TTC549 (cell line): ENCODE measurements at regions not wholly inside any gene's neighbourhood (a gene's known extent, or its start where the extent isn't known, plus 50 kb on each side); places are given as distances from the start of the nearest gene placed in this dataset.
"Not testable (repeated sequence)": the region's sequence is repeated elsewhere in the genome, so short reads cannot be mapped to it uniquely, and the experiment has no call there.

ENCODE experiments used
- FAIRE-seq: peaks from 2 replicates; lab custom pipeline; 2012; peaks lifted over from hg19 to GRCh38; lab: Jason Lieb, UNC

DNA sequence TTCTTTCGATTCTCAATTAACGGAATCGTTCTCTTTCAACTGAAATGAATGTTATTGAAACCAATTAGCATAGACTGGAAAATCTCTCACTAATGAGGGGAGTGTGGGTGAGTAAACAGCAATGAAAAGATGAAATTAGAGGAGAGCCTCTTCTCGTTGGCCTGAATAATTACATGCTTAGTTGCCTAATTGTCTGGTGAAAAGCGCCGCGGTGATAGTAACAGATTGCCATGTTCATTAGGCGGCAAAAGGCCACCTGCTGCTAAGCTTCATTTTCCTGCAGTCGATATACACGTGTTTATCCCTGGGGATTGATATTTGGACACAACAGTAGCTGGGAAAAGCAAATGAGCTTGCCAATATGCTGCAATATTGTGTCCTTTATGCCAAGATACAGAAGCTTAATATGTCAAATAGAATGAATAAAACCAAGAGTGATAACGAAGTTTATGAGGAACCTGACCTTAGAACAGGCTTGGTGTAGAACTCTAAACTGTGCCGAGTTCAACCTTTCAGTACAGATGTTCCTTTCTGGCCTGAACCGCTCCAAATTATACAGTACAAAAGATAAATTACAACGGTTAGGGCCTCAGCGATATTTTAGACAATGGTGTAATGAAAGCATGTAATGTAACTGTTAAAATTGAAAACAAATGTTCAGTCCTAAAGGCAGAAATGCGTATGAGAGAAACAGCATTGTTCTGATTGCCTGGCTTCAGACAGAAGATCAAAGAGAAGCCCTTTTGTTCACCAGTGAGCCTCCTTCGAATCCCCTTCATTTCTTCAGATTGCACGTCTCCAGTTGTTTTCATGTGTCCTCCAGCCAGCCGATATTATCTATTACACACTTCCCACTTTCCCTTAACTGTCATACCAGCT lies 185.2 kb downstream of the SHOX2 start:
- FAIRE-seq = no peak

DNA sequence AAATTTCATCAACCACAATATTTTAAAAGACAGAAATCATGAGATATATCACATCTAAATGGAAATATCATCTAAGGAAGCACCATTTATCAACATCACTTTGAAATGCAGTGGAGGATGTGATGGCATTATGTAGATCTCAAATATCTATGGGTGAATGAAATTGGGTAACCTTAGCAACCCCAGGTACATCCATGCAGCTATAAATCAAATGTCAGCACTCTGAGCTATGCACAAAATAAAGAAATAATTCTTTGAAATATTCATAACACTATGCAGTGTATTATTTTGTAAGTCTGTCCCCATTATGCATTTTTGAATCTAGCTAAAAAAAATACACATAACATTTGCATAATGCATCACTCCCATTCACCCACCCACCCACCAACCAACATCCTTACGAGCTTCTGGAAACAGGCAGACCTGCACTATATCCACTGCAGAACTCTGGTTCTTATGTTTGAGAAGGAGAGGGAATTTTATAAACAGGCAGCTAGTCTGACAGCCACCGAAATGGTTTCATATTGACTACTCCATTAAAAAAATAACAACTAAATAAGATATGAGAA lies 186.8 kb downstream of the SHOX2 start:
- no peak for FAIRE-seq

DNA sequence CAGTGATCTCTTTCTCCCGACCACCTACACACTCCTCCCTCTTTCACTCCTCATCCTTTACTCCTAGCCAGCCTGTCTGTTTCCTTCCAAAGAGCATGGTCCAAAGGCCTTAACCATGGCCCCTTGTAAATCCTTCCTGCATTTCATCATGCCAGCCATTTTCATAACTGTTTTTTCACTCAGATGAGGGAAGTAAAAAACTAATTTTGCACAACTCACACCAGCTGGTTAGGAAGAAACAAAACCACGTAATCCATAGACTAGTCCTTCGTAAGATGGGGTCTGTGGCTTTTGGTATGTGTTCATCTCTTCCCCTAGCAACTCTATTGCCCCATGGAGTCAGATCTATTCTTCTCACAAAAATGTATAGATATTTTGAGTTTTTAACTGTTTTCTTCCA lies 187.8 kb downstream of the SHOX2 start:
- FAIRE-seq = no peak

DNA sequence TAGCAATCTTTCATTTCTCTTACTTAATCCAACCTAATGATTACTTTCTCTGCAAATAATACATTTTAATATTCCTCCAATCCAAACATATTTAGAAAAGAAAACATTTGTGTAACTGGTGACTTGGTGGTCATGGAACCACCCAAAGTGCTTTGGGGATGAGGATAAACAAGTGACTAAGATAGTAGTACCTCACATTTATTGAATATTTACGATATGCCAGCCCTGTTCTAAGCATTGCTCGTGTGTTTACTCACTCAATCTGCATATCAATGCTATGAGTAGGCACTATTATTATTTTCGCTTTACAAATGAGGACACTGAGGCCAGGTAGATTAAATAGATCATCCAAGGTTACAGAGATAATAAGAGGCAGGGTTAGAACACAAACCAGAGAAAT lies 189.5 kb downstream of the SHOX2 start:
- FAIRE-seq = no peak

DNA sequence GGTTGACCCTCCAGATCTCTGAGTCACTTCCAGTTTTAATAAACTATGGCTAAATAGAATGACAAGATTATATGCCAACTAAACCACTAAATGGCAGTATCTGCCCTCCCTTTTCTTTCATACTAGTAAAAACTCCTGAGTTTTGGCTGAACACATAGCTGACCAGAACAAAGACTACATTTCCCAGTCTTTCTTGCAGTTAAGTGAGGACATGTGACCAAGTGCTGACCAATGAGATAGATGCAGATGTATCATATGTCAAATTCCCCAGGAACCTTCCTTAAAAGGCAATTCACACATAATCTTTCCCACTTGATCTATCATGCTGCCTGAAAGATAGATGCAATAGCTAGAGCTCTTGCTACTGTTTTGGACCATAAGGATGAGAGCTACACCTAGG lies 191.3 kb downstream of the SHOX2 start:
- no peak for FAIRE-seq

DNA sequence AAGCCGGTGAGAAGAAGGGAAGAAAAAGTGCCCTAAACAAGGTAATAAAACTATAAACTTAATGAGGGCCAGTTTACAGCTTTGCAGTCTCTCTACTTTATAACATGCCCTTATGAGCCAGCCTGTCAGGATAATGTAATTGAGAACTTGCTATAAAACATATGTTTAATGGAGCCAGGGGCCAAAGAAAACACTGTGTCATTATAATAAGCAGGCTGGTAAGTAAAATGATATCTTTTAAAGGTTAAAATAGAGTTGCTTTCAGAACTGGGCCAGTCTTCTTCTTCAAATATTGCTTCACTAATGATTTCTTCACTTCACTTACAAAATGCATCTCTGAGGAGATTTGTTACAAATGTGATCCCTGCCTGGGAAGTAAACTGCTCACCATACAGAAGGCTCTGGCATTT lies 192.5 kb downstream of the SHOX2 start:
- no peak for FAIRE-seq

DNA sequence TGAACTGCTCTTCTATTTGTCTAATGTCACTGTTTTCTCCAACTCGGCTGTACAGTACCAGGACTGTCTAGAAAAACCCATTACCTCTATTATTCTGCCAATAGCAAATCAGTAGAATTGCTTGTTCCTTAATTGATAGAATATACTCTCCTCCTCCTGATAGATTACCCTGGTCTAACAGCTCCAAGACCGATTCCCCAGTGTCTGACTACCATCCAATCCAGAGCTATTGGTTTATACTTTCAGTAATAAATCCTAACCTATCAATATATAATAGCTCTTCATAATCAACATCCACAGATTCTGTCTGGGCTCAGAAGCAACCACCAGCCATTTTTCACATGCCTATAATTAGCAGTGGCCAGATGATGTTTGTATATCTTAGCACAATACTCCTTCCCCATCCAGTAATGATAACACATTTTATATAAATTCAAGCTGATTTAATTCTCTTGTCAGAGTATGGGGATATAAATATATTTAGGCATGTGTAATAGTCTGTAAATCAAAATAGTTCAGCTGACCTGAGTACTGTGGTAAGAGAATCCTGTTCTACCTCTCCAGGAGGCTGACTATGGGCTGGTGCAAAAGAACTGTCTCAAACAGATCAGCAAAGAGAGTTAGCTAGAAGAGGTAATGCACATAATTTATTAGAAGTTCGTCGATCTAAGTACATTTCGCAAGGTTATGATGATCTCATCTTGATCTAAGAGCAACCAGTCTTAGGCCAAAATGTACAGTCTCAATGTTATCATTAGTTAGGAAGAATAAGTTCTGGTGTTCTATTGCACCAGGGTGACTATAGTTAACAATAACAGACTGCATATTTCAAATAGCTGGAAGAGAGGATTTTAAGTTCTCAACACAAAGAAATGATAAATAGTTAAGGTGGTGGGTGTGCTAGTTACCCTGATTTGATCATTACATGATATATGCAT lies 193.4 kb downstream of the SHOX2 start:
- no peak for FAIRE-seq

DNA sequence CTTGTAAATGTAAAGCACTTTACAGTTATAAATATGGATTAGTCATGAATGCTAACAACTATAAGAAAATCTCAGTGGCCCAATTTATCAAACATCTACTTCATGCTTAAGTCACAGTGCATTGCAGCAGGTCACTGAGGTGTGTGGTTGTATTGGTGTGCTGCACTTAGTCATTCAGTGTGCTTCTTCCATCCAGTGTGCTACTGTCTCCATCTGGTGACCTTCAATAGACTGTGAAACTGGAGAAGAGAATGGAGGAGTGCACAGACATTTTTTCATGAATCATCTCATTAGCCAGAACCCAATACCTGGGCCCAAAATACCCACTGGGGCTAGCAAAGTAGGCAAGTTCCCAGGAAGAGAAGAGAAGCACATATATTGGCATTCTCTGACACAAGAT lies 199.6 kb downstream of the SHOX2 start:
- no peak for FAIRE-seq

DNA sequence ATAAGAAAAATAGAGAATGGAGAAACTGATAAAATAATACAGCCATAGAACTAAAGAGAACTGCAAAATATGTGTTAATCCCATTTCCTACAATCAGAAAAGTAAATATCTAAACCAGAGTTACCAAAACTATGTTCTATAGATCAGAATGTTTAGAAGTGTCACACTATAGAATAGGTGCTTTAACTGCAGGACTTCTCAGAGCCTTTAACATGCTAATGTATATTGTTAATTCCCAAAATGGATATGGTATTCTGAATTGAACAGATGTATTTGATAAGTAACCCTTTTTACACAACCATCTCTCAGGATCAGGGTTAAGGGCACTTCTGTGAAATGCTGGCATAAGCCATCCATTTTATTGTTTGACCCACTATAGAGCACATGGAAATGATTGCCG lies 200.3 kb downstream of the SHOX2 start:
- no peak for FAIRE-seq

DNA sequence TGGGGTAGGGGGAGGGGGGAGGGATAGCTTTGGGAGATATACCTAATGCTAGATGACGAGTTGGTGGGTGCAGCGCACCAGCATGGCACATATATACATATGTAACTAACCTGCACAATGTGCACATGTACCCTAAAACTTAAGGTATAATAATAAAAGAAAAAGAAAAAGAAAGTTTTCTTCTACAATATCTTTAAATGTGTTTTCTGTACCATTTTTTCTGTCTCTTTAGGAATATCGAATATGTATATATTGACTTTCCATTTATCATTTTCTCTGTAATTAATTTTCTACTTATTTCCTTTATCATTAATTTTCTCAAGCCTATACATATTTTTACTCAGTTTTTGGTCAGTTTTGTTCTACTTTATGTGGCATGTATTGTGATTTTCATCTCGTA lies 203.5 kb downstream of the SHOX2 start:
- not testable (repeated sequence) for FAIRE-seq

DNA sequence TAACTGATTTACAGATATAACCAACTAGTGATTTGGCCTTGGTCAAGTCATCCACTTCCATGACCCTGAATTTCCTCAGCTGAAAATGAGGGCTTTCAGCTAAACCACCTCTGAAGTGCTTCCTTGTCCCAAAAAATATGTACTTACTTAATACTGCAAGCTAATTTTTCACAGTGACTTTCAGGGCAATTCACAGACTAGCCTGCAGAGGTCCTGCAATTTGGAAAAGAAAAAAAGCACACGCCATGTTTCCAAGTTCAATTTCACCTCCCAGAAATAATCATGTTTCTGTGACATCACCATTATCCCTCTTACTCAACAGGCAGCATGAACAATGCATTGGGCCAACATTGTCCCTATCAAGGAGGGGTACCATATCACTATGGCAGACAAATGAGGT lies 218.2 kb downstream of the SHOX2 start:
- FAIRE-seq = no peak

DNA sequence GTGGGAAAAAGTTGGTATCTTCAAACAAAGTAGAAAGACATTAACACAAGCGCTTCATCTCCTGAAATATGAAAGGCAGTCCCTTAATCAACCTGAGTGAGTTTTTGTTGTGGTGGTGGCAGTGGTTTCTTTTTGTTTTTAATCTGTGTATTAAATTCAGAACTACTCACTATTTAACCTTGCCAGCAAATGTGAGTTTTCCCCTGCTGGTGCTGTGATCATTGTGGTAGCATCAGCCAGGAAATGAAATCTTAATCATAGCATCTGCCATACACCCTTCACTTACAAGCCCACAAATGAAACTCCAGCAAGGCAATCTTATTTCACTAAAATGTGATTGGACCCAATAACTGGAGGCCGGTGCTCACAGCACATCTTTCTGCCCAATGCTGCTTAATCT lies 229.7 kb downstream of the SHOX2 start:
- FAIRE-seq = no peak

DNA sequence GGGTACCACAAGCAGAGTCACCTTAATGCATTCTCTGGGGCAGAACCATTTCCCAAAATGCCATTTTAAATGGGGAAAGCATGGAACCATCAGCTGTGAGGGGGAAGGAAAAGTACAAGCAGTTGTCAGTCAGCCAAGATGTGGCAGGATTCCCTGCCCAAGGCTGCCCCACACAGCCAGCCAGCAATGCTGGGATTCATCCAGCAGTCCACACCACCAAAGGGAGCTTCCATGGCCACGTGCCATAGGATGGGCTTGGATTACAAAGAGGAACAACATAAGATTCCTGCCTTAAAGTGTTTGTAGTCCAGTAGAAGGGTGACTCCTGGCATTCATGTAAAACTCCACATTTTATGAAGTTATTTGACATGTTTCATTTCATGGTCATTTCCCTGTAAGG lies 233.3 kb downstream of the SHOX2 start:
- FAIRE-seq = no peak

DNA sequence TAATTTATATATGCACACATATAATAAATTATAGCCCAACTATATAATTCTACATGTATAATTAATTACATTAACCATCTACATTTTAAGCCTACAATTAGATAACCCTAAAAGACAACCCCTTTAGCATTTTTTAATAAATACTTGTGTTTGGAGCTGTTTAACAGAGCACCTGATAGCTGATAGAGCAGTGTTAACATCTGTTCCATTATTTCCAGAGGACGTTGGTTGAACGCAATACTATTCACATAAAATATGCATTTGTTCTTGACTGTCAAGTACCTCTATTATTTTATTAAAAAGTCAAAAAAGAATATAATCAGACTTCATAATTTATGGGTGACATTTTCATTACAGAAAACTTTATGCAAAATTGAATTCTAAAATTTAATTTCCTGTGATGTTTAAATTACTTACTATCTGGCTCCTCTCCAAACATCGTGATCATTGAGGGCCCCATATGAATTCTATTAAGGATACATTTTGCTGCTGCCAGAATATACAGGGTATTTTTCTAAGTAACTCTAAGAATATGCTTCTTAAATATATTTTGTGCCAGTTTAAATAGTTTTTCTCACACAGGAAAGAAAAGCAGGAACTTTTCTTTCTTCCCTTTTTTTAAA lies 234.3 kb downstream of the SHOX2 start:
- no peak for FAIRE-seq

DNA sequence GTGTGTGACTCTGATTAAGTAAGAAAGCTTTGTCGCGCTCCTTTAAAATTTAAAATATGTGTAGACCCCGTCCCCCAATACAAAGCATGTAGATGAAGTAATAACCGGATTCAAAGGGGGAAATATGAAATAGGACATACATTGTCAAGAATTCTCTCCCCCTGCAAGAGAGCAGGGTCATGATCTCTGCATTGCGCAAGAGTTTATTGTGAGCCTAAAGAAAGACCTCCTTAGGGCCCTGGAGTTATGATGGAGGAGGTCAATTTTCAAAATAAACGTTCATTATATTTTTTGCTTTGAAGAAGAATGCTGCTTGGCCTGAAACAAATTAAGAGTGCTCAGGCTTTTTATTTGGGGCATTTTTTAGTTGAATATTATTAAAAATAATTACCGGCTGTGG lies 235.0 kb downstream of the SHOX2 start:
- FAIRE-seq = no peak

DNA sequence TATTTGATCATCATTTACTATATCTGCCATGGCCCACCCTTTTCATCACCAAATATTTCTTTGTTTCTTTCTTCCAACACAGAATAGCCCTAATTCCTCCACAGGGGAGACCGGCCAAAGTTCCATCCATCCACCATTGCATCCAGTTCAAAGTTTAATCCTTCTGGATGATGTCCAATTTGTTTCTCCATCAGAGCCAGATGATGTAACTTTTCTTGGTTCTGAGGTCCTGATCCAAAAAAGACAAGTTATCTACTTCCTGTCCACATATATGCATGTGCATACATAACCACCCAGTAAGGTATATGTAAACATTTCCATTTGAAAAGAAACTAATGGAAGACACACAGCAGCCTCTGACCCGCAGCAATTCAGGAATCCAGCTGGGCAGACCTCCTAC lies 237.3 kb downstream of the SHOX2 start:
- no peak for FAIRE-seq

DNA sequence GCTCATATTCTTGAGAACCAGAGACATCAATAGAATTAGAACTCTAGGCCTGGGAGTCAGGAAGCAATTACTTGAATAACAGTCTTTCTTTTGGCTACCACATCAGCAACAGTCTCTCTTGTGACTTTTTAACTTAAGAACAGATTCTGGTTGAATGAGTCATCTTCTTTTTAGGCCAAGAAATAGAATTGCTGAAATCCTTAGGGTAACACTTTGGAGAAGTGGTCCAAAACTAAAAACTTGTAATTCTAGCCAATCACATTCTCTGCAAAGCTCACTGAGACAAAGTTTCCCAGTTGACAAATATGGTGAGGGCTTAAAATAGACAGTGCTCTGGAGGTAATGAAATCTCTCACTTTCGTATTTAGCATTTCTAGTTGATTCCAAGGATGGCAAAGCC lies 238.0 kb downstream of the SHOX2 start:
- no peak for FAIRE-seq

DNA sequence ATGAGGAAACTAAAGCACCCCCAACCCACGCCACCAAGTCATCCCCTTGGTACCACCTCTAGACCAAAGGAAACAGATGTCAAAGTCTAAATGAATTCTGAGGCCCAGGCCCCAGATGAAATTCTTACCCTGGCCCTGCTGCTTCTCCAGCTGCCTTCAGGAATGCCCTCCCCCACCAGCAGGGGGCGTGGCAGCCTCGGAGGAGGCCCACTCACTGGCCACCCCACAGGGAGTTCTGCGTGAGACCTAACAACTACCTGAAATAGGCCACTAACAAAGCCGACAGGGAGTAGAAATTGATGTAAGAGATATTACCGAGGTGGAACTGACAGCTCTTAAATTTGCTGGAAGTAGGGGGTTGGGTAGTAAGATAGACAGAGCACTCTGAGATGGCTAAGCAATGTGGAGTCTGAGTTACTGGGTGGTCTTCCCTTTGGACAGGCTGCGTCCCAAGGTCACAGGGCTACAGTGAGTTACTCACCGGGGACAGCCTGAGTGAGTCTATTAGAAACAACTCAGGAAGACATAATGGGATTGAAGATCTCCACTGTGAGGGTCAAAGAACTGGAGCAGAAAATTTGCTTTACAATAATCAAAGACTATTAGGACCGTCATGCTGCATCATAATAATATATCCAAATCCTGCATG lies 240.7 kb downstream of the SHOX2 start:
- no peak for FAIRE-seq

DNA sequence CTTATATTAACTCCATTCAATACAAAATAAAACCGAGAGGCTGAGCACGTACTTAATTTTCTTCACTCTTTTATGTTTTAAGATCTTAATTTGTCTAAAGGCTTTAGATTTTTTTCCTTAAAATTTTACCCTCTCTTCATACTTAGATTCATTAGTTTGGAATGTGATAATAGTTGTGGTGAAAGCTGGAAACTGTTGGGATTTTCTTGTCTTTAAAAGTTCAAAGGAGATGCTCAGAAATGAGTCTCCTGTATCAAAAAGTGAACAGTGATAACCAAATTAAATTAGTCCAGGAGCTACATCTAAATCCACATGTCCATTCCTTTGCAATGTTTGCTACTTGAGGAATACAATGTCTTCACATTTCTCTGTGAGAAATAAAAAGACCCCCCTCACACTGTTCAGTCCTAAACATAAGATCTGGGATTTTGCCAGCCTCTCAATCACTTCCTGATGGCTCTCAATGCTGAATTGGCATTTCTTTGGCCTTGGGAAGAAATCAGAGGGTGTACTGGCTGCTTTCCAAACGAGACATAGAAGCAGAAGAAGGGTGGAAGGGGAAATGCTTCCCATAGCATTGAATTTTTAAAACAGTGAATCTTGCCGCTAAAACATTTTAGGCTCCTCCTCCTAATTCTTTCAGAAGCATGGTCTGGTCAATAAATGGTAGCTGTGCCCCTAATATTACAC lies 245.0 kb downstream of the SHOX2 start:
- no peak for FAIRE-seq

DNA sequence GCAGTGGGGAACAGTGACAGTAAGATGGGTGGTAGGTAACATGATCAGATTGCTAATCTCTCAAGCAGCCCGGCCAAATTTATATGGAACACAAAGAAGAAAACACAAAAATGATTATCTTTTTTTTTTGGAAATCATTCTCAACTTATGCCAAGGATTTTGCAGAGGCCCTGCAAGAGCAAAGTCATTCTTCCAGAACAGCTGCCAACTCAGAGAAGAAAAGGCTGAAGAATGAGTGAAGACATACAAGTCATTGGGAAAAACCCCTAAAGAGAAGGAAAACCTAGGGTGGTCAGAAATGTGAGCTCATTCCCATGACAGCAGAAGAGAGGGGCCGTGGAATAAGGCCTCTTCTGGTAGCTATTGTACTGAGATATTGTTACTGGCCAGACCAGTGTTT lies 246.7 kb downstream of the SHOX2 start:
- FAIRE-seq = no peak

DNA sequence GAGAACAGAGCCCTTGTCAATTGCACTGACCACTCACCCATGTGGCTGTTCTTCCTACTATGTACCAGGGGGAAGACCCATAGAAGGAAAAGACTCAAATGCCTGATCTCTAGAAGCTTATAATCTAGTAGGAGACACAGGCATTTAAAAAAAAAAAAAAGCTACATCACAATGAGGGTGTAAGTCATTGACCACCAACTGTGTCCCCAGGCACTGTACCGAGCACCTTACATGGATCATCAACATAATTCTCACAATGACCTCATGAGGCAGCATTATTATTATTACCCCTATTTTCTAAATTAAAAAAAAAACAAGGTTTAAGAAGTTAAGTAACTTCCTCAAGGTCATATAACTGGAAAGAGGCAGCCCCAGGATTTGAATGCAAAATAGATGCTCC lies 247.4 kb downstream of the SHOX2 start:
- no peak for FAIRE-seq
